Esophagus muscularis mucosa (tissue), 4 donors: ENCODE measurements at regions not wholly inside any gene's neighbourhood (a gene's known extent, or its start where the extent isn't known, plus 50 kb on each side); places are given as distances from the start of the nearest gene placed in this dataset.

Source experiments
- DNase-seq: peaks from one replicate; pipeline ENCODE4 v3.0.0-alpha.2; 2017; ENCODE audit errors: extremely low spot score
- H3K27ac ChIP-seq, 4 donors: fragments of 200-600 bp; sonication (generic); replicated peaks in 1 of 4; 1 replicate in 3 of 4; 2 replicates in 1 of 4; pipeline ENCODE4 v1.5.1; 2016 to 2019; ENCODE audit warnings: mild to moderate bottlenecking in 1 of 4
- H3K27me3 ChIP-seq, 4 donors: fragments of 200-600 bp; sonication (generic); one replicate each; pipeline versions ENCODE4 v1.5.1 to v1.6.0; 2016 to 2019
- H3K36me3 ChIP-seq, 4 donors: fragments of 200-600 bp; sonication (generic); one replicate each; pipeline ENCODE4 v1.5.1; 2016 to 2019
- H3K4me1 ChIP-seq, 4 donors: fragments of 200-600 bp; sonication (generic); one replicate each; pipeline ENCODE4 v1.5.1; 2016 to 2019
- H3K4me3 ChIP-seq, 4 donors: fragments of 200-600 bp; sonication (generic); 1 replicate in 2 of 4; 2 replicates in 2 of 4; pipeline ENCODE4 v1.5.1; 2016 to 2019; ENCODE audit warnings: mild to moderate bottlenecking in 4 of 4, moderate library complexity in 1 of 4
- H3K9me3 ChIP-seq, 4 donors: fragments of 200-600 bp; sonication (generic); 1 replicate in 3 of 4; 2 replicates in 1 of 4; pipeline ENCODE4 v1.5.1; 2016 to 2019
- EP300 ChIP-seq: sonication (generic); formaldehyde crosslinking; IDR thresholded peaks from one replicate; pipeline ENCODE4 v1.6.1; 2017; ENCODE audit warnings: antibody characterized with exemption
- POLR2A ChIP-seq: fragments of 450-650 bp; IDR thresholded peaks from one replicate; pipeline ENCODE4 v1.6.1; 2017; ENCODE audit warnings: antibody characterized with exemption, moderate library complexity, mild to moderate bottlenecking, low read depth
- POLR2AphosphoS5 ChIP-seq, 2 donors: sonication (generic); formaldehyde crosslinking; IDR thresholded peaks; one replicate each; pipeline ENCODE4 v1.6.1; 2017; ENCODE audit warnings: antibody characterized with exemption in 2 of 2
- WGBS: methylation state at CpG from one replicate; pipeline ENCODE4 v1.1.5; 2018; 5-methylcytosine and 5-hydroxymethylcytosine counted together
- intact Hi-C: fragments of 100-400 bp; cut with DNase I; formaldehyde crosslinking; loops from one replicate; pipeline ENCODE4 v1.15.1; 2023
- TF ChIP-seq, protein P1 (sequence below), 3 experiments: fragments of 200-600 bp in 2 of 3; fragments of 450-650 bp in 1 of 3; sonication (generic) in 2 of 3; IDR thresholded peaks; one replicate each; pipeline ENCODE4 v1.5.1; 2017 to 2019; ENCODE audit warnings: antibody characterized with exemption in 3 of 3, mild to moderate bottlenecking in 2 of 3, moderate library complexity in 1 of 3

DNA sequence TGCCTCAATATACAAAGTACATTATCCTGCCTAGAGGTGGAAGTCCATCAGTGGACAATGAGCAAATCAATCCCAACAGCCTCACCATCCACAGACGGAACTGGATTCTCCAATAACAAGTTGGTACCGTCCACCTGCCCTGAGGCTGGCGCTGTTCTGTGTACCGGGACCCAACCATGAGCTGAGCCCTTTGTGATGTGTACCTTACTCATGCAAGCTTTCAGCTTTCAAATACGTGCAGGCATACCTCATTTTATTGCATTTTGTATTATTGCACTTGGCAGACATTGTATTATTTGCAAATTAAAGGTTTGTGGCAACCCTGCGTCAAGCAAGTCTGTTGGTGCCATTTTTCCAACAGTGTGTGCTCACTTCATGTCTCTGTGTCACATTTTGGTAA lies 476.0 kb upstream of the MKI67 start:
- Histone ChIP-seq H3K36me3 (no peaks in the 10 kb centered on the region), H3K27me3 (no peaks in the 10 kb centered on the region), H3K4me1 (no peaks in the 10 kb centered on the region), H3K4me3 (no peak overlapping the region), H3K9me3 (no peaks in the 10 kb centered on the region), H3K27ac (no peak overlapping the region)
- WGBS, result 90% methylated on average over 6 of the region's 6 CpGs
- intact Hi-C loops, result no loop called here
- DNase-seq, result no peak
- TF ChIP-seq POLR2AphosphoS5 (IDR thresholded peaks at IDR 0.05) (no peak), POLR2A (no peak), EP300 (no peak)
- TF ChIP-seq, protein P1, sequence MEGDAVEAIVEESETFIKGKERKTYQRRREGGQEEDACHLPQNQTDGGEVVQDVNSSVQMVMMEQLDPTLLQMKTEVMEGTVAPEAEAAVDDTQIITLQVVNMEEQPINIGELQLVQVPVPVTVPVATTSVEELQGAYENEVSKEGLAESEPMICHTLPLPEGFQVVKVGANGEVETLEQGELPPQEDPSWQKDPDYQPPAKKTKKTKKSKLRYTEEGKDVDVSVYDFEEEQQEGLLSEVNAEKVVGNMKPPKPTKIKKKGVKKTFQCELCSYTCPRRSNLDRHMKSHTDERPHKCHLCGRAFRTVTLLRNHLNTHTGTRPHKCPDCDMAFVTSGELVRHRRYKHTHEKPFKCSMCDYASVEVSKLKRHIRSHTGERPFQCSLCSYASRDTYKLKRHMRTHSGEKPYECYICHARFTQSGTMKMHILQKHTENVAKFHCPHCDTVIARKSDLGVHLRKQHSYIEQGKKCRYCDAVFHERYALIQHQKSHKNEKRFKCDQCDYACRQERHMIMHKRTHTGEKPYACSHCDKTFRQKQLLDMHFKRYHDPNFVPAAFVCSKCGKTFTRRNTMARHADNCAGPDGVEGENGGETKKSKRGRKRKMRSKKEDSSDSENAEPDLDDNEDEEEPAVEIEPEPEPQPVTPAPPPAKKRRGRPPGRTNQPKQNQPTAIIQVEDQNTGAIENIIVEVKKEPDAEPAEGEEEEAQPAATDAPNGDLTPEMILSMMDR (IDR thresholded peaks at IDR 0.05), result no peak

DNA sequence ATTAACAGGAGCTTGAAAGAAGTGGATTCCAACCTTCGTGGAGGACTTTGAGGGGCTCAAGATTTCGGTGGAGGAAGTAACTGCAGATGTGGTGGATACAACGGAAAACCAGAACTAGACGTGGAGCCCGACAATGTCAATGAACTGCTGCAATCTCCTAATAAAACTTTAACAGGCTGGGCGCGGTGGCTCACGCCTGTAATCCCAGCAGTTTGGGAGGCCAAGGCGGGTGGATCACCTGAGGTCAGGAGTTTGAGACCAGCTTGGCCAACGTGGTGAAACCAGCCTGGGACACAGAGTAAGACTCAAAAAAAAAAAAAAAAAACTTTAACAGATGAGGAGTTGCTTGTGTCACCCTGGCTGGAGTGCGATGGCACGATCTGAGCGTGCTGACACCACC lies 477.8 kb upstream of the MKI67 start:
- Histone ChIP-seq H3K4me1 (no peaks in the 10 kb centered on the region), H3K27me3 (no peaks in the 10 kb centered on the region), H3K4me3 (no peak overlapping the region), H3K36me3 (no peaks in the 10 kb centered on the region), H3K9me3 (no peaks in the 10 kb centered on the region), H3K27ac (no peak overlapping the region)
- intact Hi-C loops, result no loop called here
- TF ChIP-seq EP300, result no peak
- TF ChIP-seq POLR2A, result no peak
- no peak for TF ChIP-seq POLR2AphosphoS5 (IDR thresholded peaks at IDR 0.05)
- TF ChIP-seq, protein P1 (IDR thresholded peaks at IDR 0.05), result no peak
- WGBS, result 88% methylated on average over 13 of the region's 13 CpGs
- DNase-seq, result no peak

DNA sequence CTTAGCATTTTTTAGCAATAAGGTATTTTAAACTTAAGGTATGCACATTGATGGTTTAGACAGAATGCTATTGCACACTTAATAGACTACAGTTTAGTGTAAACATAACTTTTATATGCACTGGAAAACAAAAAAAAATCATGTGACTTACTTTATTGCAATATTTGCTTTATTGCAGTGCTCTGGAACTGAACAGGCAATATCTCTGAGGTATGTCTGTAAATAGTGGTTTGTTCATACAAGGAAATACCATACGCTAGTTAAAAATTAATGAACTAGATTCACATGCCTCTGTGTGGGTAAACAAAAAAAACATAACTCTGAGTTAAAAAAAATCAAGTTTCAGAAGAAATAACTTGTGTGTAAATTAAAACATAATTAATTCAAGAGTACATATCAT lies 479.0 kb upstream of the MKI67 start:
- no peak for TF ChIP-seq EP300
- no peak for TF ChIP-seq POLR2AphosphoS5 (IDR thresholded peaks at IDR 0.05)
- TF ChIP-seq POLR2A, result no peak
- TF ChIP-seq, protein P1 (IDR thresholded peaks at IDR 0.05), result no peak
- no peak for DNase-seq

DNA sequence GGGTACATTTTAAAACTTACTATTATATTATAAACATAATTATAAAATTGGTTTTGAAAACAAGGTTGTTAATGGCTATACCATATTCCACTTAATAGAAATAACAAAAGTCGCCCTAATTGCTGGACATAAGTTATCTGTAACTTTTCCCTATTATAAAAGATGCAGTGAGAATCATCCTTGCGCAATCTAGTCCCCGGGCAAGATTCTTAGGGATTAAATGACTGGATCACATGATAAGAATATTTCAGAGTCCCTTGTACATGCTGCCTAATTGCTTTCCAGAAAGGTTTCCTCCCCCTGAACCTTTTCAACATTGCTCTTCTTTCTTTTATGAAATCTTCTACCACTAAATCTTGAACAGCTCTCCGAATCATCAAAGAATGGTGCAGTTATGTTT lies 479.8 kb upstream of the MKI67 start:
- no peaks in the 10 kb centered on the region for H3K4me1 ChIP-seq
- H3K36me3 ChIP-seq, result no peaks in the 10 kb centered on the region
- intact Hi-C loops, result no loop called here
- H3K27me3 ChIP-seq, result no peaks in the 10 kb centered on the region
- TF ChIP-seq, protein P1 (IDR thresholded peaks at IDR 0.05), result no peak
- no peak for TF ChIP-seq POLR2A
- no peak for TF ChIP-seq POLR2AphosphoS5 (IDR thresholded peaks at IDR 0.05)
- no peak for TF ChIP-seq EP300
- no peaks in the 10 kb centered on the region for H3K9me3 ChIP-seq
- no peak overlapping the region for H3K27ac ChIP-seq
- no peak overlapping the region for H3K4me3 ChIP-seq
- WGBS, result 92% methylated on average over 4 of the region's 4 CpGs
- DNase-seq, result peak; percentile 7

More for the DNA sequence above, 479.0 kb upstream of the MKI67 start:
- intact Hi-C loops, result no loop called here
- no peak overlapping the region for H3K27ac ChIP-seq
- H3K27me3 ChIP-seq, result no peaks in the 10 kb centered on the region
- no peak overlapping the region for H3K4me3 ChIP-seq
- no peaks in the 10 kb centered on the region for H3K36me3 ChIP-seq
- 40% methylated on average over 1 of the region's 1 CpG for WGBS
- no peaks in the 10 kb centered on the region for H3K9me3 ChIP-seq
- no peaks in the 10 kb centered on the region for H3K4me1 ChIP-seq

DNA sequence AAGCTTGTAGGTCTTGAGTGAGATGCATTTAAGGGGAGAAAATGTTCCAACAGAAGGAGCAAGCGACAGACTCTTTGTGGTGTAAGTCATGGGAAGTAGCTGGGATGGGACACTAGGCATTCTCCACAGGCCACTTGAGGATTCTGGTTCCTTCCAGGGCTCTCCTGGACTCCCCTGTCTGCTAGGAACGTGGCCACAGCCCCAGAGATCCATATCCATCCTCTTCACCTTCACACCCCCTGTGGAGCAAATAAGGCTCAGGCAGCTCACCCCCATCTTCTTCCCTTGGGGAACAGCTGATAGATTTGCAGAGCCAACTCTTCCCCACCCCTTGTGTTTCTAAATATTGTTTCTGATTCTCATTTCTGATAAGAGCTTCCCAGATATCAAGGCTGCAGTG lies 482.6 kb upstream of the MKI67 start:
- Histone ChIP-seq H3K4me3 (no peak overlapping the region), H3K9me3 (no peaks in the 10 kb centered on the region), H3K27me3 (no peaks in the 10 kb centered on the region), H3K27ac (no peak overlapping the region), H3K4me1 (no peaks in the 10 kb centered on the region), H3K36me3 (no peaks in the 10 kb centered on the region)
- TF ChIP-seq, protein P1 (IDR thresholded peaks at IDR 0.05), result no peak
- TF ChIP-seq EP300, result no peak
- no peak for TF ChIP-seq POLR2AphosphoS5 (IDR thresholded peaks at IDR 0.05)
- WGBS, result 70% methylated on average over 2 of the region's 2 CpGs
- intact Hi-C loops, result no loop called here
- peak; percentile 91 for DNase-seq
